GM23338 (cell line): ENCODE measurements at regions not wholly inside any gene's neighbourhood (a gene's known extent, or its start where the extent isn't known, plus 50 kb on each side); places are given as distances from the start of the nearest gene placed in this dataset.

ENCODE experiments used
- CREB1 ChIP-seq: fragments of 250-450 bp; sonication (Bioruptor Pico); IDR thresholded peaks from 2 replicates; pipeline ENCODE4 v1.5.0; 2020; ENCODE audit warnings: low read depth, mild to moderate bottlenecking, moderate library complexity
- EZH2 ChIP-seq: fragments of 200-600 bp; sonication (generic); IDR thresholded peaks from one replicate; pipeline ENCODE4 v1.8.0; 2017; ENCODE audit warnings: antibody characterized with exemption, mild to moderate bottlenecking, low read depth; ENCODE audit not compliant: unreplicated experiment
- EZH2phosphoT487 ChIP-seq: fragments of 200-600 bp; sonication (generic); IDR thresholded peaks from one replicate; pipeline ENCODE4 v1.8.1; 2018; ENCODE audit warnings: antibody characterized with exemption; ENCODE audit not compliant: unreplicated experiment
- TF ChIP-seq, protein P1 (sequence below), 2 experiments: fragments of 200-600 bp in 1 of 2; sonication (generic) in 1 of 2; conservative IDR thresholded peaks; 2 replicates each; pipeline versions ENCODE4 v1.5.1 to v1.6.1; 2016 to 2017; ENCODE audit warnings: antibody characterized with exemption in 2 of 2, low read depth in 2 of 2, mild to moderate bottlenecking in 2 of 2, moderate library complexity in 1 of 2
- TF ChIP-seq, protein P2 (sequence below): IDR thresholded peaks from one replicate; pipeline ENCODE4 v1.6.1; 2018; ENCODE audit warnings: antibody characterized with exemption; ENCODE audit not compliant: unreplicated experiment

DNA sequence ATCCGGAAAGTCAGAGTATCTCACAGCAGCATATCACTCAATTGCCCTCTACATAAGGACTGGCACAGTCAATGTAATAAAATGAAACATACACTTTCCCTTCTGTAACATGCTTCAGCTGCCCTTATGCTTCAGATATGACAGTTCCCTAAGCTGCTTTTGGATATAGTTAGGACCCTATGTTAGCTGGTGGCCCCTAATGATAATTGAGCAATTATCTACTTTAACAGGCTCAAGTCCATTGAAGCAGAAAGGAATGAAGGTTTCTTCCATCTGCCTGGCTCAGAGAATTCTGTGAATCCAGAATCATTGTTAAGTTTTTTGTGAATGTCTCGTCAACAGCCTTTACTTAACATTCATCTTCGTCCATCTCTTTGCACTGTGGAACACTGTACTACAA lies 951.2 kb upstream of the DIAPH2 start:
- TF ChIP-seq, protein P1, sequence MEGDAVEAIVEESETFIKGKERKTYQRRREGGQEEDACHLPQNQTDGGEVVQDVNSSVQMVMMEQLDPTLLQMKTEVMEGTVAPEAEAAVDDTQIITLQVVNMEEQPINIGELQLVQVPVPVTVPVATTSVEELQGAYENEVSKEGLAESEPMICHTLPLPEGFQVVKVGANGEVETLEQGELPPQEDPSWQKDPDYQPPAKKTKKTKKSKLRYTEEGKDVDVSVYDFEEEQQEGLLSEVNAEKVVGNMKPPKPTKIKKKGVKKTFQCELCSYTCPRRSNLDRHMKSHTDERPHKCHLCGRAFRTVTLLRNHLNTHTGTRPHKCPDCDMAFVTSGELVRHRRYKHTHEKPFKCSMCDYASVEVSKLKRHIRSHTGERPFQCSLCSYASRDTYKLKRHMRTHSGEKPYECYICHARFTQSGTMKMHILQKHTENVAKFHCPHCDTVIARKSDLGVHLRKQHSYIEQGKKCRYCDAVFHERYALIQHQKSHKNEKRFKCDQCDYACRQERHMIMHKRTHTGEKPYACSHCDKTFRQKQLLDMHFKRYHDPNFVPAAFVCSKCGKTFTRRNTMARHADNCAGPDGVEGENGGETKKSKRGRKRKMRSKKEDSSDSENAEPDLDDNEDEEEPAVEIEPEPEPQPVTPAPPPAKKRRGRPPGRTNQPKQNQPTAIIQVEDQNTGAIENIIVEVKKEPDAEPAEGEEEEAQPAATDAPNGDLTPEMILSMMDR (conservative IDR thresholded peaks at IDR 0.05; ENCODE audit: low read depth in 2 of 2), result no peak
- TF ChIP-seq, protein P2, sequence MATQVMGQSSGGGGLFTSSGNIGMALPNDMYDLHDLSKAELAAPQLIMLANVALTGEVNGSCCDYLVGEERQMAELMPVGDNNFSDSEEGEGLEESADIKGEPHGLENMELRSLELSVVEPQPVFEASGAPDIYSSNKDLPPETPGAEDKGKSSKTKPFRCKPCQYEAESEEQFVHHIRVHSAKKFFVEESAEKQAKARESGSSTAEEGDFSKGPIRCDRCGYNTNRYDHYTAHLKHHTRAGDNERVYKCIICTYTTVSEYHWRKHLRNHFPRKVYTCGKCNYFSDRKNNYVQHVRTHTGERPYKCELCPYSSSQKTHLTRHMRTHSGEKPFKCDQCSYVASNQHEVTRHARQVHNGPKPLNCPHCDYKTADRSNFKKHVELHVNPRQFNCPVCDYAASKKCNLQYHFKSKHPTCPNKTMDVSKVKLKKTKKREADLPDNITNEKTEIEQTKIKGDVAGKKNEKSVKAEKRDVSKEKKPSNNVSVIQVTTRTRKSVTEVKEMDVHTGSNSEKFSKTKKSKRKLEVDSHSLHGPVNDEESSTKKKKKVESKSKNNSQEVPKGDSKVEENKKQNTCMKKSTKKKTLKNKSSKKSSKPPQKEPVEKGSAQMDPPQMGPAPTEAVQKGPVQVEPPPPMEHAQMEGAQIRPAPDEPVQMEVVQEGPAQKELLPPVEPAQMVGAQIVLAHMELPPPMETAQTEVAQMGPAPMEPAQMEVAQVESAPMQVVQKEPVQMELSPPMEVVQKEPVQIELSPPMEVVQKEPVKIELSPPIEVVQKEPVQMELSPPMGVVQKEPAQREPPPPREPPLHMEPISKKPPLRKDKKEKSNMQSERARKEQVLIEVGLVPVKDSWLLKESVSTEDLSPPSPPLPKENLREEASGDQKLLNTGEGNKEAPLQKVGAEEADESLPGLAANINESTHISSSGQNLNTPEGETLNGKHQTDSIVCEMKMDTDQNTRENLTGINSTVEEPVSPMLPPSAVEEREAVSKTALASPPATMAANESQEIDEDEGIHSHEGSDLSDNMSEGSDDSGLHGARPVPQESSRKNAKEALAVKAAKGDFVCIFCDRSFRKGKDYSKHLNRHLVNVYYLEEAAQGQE, result no peak
- TF ChIP-seq EZH2 (no peak), EZH2phosphoT487 (no peak), CREB1 (CRISPR knock-in tag) (no peak)
